OCI-LY3 (cell line): ENCODE measurements at regions not wholly inside any gene's neighbourhood (a gene's known extent, or its start where the extent isn't known, plus 50 kb on each side); places are given as distances from the start of the nearest gene placed in this dataset.

Experiments used
- EZH2phosphoT487 ChIP-seq: fragments of 200-600 bp; shearing (Covaris generic); IDR thresholded peaks from 2 replicates; pipeline ENCODE4 v1.6.1; 2018; ENCODE audit warnings: antibody characterized with exemption, mixed run types, low read depth
- TF ChIP-seq, protein P1 (sequence below): fragments of 200-600, 300-600 bp; sonication (generic); IDR thresholded peaks from 2 replicates; pipeline ENCODE4 v1.5.1; 2014; ENCODE audit warnings: antibody characterized with exemption, low read length, low read depth

DNA sequence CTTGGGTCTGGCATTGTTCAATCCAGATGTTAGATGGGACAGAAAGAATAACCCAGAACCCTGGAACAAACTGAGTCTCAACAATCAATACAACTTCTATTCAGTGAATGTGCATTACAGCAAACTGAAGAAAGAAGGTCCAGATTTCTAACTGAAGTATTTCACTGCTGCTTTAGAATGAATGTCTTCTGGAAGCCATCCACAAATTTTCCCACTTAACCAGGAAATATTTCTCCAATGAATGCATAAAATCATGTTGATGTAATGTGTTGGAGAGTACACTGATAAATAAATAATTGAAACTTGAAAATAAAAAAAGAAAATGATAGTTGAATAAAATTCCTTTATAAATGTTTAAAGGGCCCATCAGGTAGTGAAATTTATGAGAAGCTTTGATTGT, 658.6 kb downstream of the ZBBX start:
- TF ChIP-seq, protein P1, sequence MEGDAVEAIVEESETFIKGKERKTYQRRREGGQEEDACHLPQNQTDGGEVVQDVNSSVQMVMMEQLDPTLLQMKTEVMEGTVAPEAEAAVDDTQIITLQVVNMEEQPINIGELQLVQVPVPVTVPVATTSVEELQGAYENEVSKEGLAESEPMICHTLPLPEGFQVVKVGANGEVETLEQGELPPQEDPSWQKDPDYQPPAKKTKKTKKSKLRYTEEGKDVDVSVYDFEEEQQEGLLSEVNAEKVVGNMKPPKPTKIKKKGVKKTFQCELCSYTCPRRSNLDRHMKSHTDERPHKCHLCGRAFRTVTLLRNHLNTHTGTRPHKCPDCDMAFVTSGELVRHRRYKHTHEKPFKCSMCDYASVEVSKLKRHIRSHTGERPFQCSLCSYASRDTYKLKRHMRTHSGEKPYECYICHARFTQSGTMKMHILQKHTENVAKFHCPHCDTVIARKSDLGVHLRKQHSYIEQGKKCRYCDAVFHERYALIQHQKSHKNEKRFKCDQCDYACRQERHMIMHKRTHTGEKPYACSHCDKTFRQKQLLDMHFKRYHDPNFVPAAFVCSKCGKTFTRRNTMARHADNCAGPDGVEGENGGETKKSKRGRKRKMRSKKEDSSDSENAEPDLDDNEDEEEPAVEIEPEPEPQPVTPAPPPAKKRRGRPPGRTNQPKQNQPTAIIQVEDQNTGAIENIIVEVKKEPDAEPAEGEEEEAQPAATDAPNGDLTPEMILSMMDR: no peak
- TF ChIP-seq EZH2phosphoT487: no peak
